Activated T-cell treated with anti-CD3 and anti-CD28 coated beads, Interleukin-2, amount 50 U/mL, for 72 hours (primary cell): ENCODE measurements at regions not wholly inside any gene's neighbourhood (a gene's known extent, or its start where the extent isn't known, plus 50 kb on each side); places are given as distances from the start of the nearest gene placed in this dataset.
"Not testable (repeated sequence)": the region's sequence is repeated elsewhere in the genome, so short reads cannot be mapped to it uniquely, and the experiment has no call there.

Source experiments
- ATAC-seq, 2 donors: fragments of 150-1000 bp; cut with Tn5 transposase; replicated peaks in 1 of 2; 2 replicates each; pipeline ENCODE4 v1.10.0; 2021; ENCODE audit warnings: moderate library complexity in 2 of 2, mild to moderate bottlenecking in 1 of 2
- DNase-seq, 2 donors: peaks; one replicate each; pipeline ENCODE4 v3.0.0; 2021 to 2022; ENCODE audit warnings: mixed read lengths in 1 of 2
- H3K27ac Mint-ChIP-seq: one replicate; pipeline ENCODE4 v1.8.0; 2022; ENCODE audit warnings: mild to moderate bottlenecking, moderate library complexity, mixed read lengths
- H3K27me3 Mint-ChIP-seq: one replicate; pipeline ENCODE4 v1.8.0; 2022; ENCODE audit warnings: low read depth, mixed read lengths
- H3K36me3 Mint-ChIP-seq, 2 donors: one replicate each; pipeline ENCODE4 v1.8.0; 2022; ENCODE audit warnings: mixed read lengths in 2 of 2, mild to moderate bottlenecking in 1 of 2; ENCODE audit not compliant: insufficient read depth in 2 of 2
- H3K4me1 Mint-ChIP-seq: one replicate; pipeline ENCODE4 v1.8.0; 2022; ENCODE audit warnings: low read depth, mixed read lengths
- H3K4me3 Mint-ChIP-seq, 2 donors: one replicate each; pipeline ENCODE4 v1.8.0; 2022; ENCODE audit warnings: mild to moderate bottlenecking in 2 of 2, mixed read lengths in 2 of 2, moderate library complexity in 2 of 2
- H3K9me3 Mint-ChIP-seq, 2 donors: one replicate each; pipeline ENCODE4 v1.8.0; 2022; ENCODE audit warnings: mixed read lengths in 2 of 2

- Mint-ChIP-seq H3K36me3 (no peaks in the 10 kb centered on the region), H3K4me3 (no peak overlapping the region), H3K27me3 (peaks cover 6% of the 10 kb centered on the region), H3K4me1 (peaks cover 4% of the 10 kb centered on the region), H3K9me3 (no peaks in the 10 kb centered on the region), H3K27ac (no peak overlapping the region)
- ATAC-seq (no peak), DNase-seq (no peak)
These were observed 203.3 kb upstream of the FAM241A start for GRCh38 chr4:111941957-111942356.

GRCh38 chr4:111943796-111944203 is 201.5 kb upstream of the FAM241A start:
- Mint-ChIP-seq H3K36me3 (no peaks in the 10 kb centered on the region), H3K27me3 (peaks cover 6% of the 10 kb centered on the region), H3K27ac (no peak overlapping the region), H3K4me1 (peaks cover 4% of the 10 kb centered on the region), H3K9me3 (no peaks in the 10 kb centered on the region), H3K4me3 (no peak overlapping the region)
- DNase-seq (peak in 1 of 2 donors; percentile 1), ATAC-seq (no peak)

GRCh38 chr4:111945014-111945413 is 200.2 kb upstream of the FAM241A start:
- peaks cover 3% of the 10 kb centered on the region in 2 donors for H3K9me3 Mint-ChIP-seq
- DNase-seq (no peak), ATAC-seq (no peak)
- H3K4me1 Mint-ChIP-seq, result peaks cover 4% of the 10 kb centered on the region
- no peak overlapping the region for H3K4me3 Mint-ChIP-seq
- no peaks in the 10 kb centered on the region for H3K36me3 Mint-ChIP-seq
- peaks cover 6% of the 10 kb centered on the region for H3K27me3 Mint-ChIP-seq
- H3K27ac Mint-ChIP-seq, result no peak overlapping the region

- H3K9me3 Mint-ChIP-seq, result peaks cover 3 to 7% of the 10 kb centered on the region in 2 donors
- ATAC-seq (no peak), DNase-seq (no peak)
- H3K36me3 Mint-ChIP-seq, result no peaks in the 10 kb centered on the region
- H3K4me3 Mint-ChIP-seq, result no peak overlapping the region
- no peak overlapping the region for H3K27ac Mint-ChIP-seq
- H3K27me3 Mint-ChIP-seq, result peaks cover 6% of the 10 kb centered on the region
- H3K4me1 Mint-ChIP-seq, result peaks cover 4% of the 10 kb centered on the region
These were observed 198.5 kb upstream of the FAM241A start for GRCh38 chr4:111946800-111947199.

GRCh38 chr4:111952688-111953087 is 192.6 kb upstream of the FAM241A start:
- no peaks in the 10 kb centered on the region for H3K4me1 Mint-ChIP-seq
- no peaks in the 10 kb centered on the region for H3K27me3 Mint-ChIP-seq
- H3K4me3 Mint-ChIP-seq, result no peak overlapping the region
- H3K9me3 Mint-ChIP-seq, result peaks cover 3 to 7% of the 10 kb centered on the region in 2 donors
- no peak for ATAC-seq
- H3K27ac Mint-ChIP-seq, result no peak overlapping the region
- H3K36me3 Mint-ChIP-seq, result no peaks in the 10 kb centered on the region
- DNase-seq, result no peak

- H3K27ac Mint-ChIP-seq, result no peak overlapping the region
- no peaks in the 10 kb centered on the region for H3K4me1 Mint-ChIP-seq
These were observed 190.7 kb upstream of the FAM241A start for GRCh38 chr4:111954550-111954949.

GRCh38 chr4:111955001-111955400 is 190.3 kb upstream of the FAM241A start:
- Mint-ChIP-seq H3K9me3 (peaks cover 0 to 4% of the 10 kb centered on the region in 2 donors), H3K27ac (no peak overlapping the region), H3K4me3 (no peak overlapping the region), H3K36me3 (no peaks in the 10 kb centered on the region), H3K4me1 (no peaks in the 10 kb centered on the region), H3K27me3 (no peaks in the 10 kb centered on the region)
- ATAC-seq (no peak), DNase-seq (no peak)

More at GRCh38 chr4:111954550-111954949, 190.7 kb upstream of the FAM241A start:
- no peaks in the 10 kb centered on the region for H3K27me3 Mint-ChIP-seq
- H3K4me3 Mint-ChIP-seq, result no peak overlapping the region
- peaks cover 0 to 7% of the 10 kb centered on the region in 2 donors for H3K9me3 Mint-ChIP-seq
- no peaks in the 10 kb centered on the region for H3K36me3 Mint-ChIP-seq
- DNase-seq (no peak), ATAC-seq (no peak)

GRCh38 chr4:111957116-111957515 is 188.1 kb upstream of the FAM241A start:
- no peak for DNase-seq
- Mint-ChIP-seq H3K9me3 (no peaks in the 10 kb centered on the region), H3K27ac (no peak overlapping the region), H3K36me3 (no peaks in the 10 kb centered on the region), H3K27me3 (no peaks in the 10 kb centered on the region), H3K4me1 (no peaks in the 10 kb centered on the region), H3K4me3 (no peak overlapping the region)
- ATAC-seq, result no peak

GRCh38 chr4:111957997-111958396 is 187.3 kb upstream of the FAM241A start:
- Mint-ChIP-seq H3K36me3 (no peaks in the 10 kb centered on the region), H3K27ac (no peak overlapping the region), H3K4me1 (no peaks in the 10 kb centered on the region), H3K4me3 (no peak overlapping the region), H3K27me3 (no peaks in the 10 kb centered on the region), H3K9me3 (no peaks in the 10 kb centered on the region)
- no peak for ATAC-seq
- DNase-seq, result no peak

GRCh38 chr4:111959222-111959621 is 186.0 kb upstream of the FAM241A start:
- DNase-seq (no peak), ATAC-seq (peak in 1 of 2 donors; percentile 67)
- H3K9me3 Mint-ChIP-seq, result no peaks in the 10 kb centered on the region
- H3K4me1 Mint-ChIP-seq, result no peaks in the 10 kb centered on the region
- no peaks in the 10 kb centered on the region for H3K27me3 Mint-ChIP-seq
- no peaks in the 10 kb centered on the region for H3K36me3 Mint-ChIP-seq
- no peak overlapping the region for H3K27ac Mint-ChIP-seq
- H3K4me3 Mint-ChIP-seq, result no peak overlapping the region

GRCh38 chr4:111960241-111960667 is 185.0 kb upstream of the FAM241A start:
- H3K27ac Mint-ChIP-seq, result no peak overlapping the region
- no peak for ATAC-seq
- no peaks in the 10 kb centered on the region for H3K4me1 Mint-ChIP-seq
- no peaks in the 10 kb centered on the region for H3K9me3 Mint-ChIP-seq
- no peak overlapping the region for H3K4me3 Mint-ChIP-seq
- H3K36me3 Mint-ChIP-seq, result no peaks in the 10 kb centered on the region
- no peak for DNase-seq
- no peaks in the 10 kb centered on the region for H3K27me3 Mint-ChIP-seq

GRCh38 chr4:111961026-111961425 is 184.2 kb upstream of the FAM241A start:
- not testable (repeated sequence) for DNase-seq, H3K4me3 Mint-ChIP-seq, H3K4me1 Mint-ChIP-seq, H3K27ac Mint-ChIP-seq, H3K36me3 Mint-ChIP-seq, ATAC-seq, H3K27me3 Mint-ChIP-seq, H3K9me3 Mint-ChIP-seq

- H3K27me3 Mint-ChIP-seq, result no peaks in the 10 kb centered on the region
- H3K27ac Mint-ChIP-seq, result no peak overlapping the region
- DNase-seq (no peak), ATAC-seq (no peak)
- H3K9me3 Mint-ChIP-seq, result no peaks in the 10 kb centered on the region
- H3K4me1 Mint-ChIP-seq, result no peaks in the 10 kb centered on the region
- no peaks in the 10 kb centered on the region for H3K36me3 Mint-ChIP-seq
- no peak overlapping the region for H3K4me3 Mint-ChIP-seq
These were observed 183.4 kb upstream of the FAM241A start for GRCh38 chr4:111961809-111962208.

- no peaks in the 10 kb centered on the region for H3K4me1 Mint-ChIP-seq
- DNase-seq, result no peak
- no peaks in the 10 kb centered on the region for H3K9me3 Mint-ChIP-seq
- ATAC-seq, result no peak
- no peaks in the 10 kb centered on the region for H3K36me3 Mint-ChIP-seq
- H3K4me3 Mint-ChIP-seq, result no peak overlapping the region
- H3K27me3 Mint-ChIP-seq, result no peaks in the 10 kb centered on the region
- H3K27ac Mint-ChIP-seq, result no peak overlapping the region
These were observed 182.0 kb upstream of the FAM241A start for GRCh38 chr4:111963158-111963700.
